ENCODE measurements at regions not wholly inside any gene's neighbourhood (a gene's known extent, or its start where the extent isn't known, plus 50 kb on each side); places are given as distances from the start of the nearest gene placed in this dataset.

GRCh38 chr3:139202959-139203349 is 140.9 kb upstream of the MRPS22 start:
- Histone ChIP-seq H3K27ac (no peak overlapping the region), H3K4me1 (peaks cover 0 to 4% (median 2%) of the 10 kb centered on the region in 4 donors), H3K4me3 (no peak overlapping the region), H3K27me3 (no peaks in the 10 kb centered on the region), H3K9me3 (no peaks in the 10 kb centered on the region), H3K36me3 (no peaks in the 10 kb centered on the region)
- ATAC-seq, result no peak
- intact Hi-C loops (cut with DNase I), result no loop called here
- WGBS (ENCODE audit: insufficient coverage, low coverage, low lambda C conversion rate, missing lambda C conversion rate), result 61% methylated on average over 1 of the region's 1 CpG
- DNase-seq, result no peak
- TF ChIP-seq CTCF (IDR thresholded peaks at IDR 0.05) (no peak), POLR2A (IDR thresholded peaks at IDR 0.05) (no peak)

- Histone ChIP-seq H3K27ac (no peak overlapping the region), H3K4me1 (peaks cover 0 to 4% (median 2%) of the 10 kb centered on the region in 4 donors), H3K27me3 (no peaks in the 10 kb centered on the region), H3K4me3 (no peak overlapping the region), H3K9me3 (no peaks in the 10 kb centered on the region), H3K36me3 (no peaks in the 10 kb centered on the region)
- ATAC-seq (no peak), DNase-seq (no peak)
- no peak for TF ChIP-seq CTCF (IDR thresholded peaks at IDR 0.05)
- TF ChIP-seq POLR2A (IDR thresholded peaks at IDR 0.05), result no peak
- intact Hi-C loops (cut with DNase I), result no loop called here
- no CpG with 5 or more reads among the region's 2 CpGs for WGBS (ENCODE audit: insufficient coverage, low coverage, low lambda C conversion rate, missing lambda C conversion rate)
Observed at GRCh38 chr3:139203752-139204151, 140.1 kb upstream of the MRPS22 start.

- Histone ChIP-seq H3K27me3 (no peaks in the 10 kb centered on the region), H3K27ac (no peak overlapping the region), H3K4me1 (peaks cover 0 to under 1% (median under 1%) of the 10 kb centered on the region in 4 donors), H3K36me3 (no peaks in the 10 kb centered on the region), H3K9me3 (no peaks in the 10 kb centered on the region), H3K4me3 (no peak overlapping the region)
- TF ChIP-seq CTCF (IDR thresholded peaks at IDR 0.05) (no peak), POLR2A (IDR thresholded peaks at IDR 0.05) (no peak)
- intact Hi-C loops (cut with DNase I), result no loop called here
- ATAC-seq (no peak), DNase-seq (no peak)
- WGBS (ENCODE audit: insufficient coverage, low coverage, low lambda C conversion rate, missing lambda C conversion rate), result 88% methylated on average over 1 of the region's 1 CpG
Observed at GRCh38 chr3:139204728-139205127, 139.1 kb upstream of the MRPS22 start.

- TF ChIP-seq CTCF (IDR thresholded peaks at IDR 0.05) (no peak), POLR2A (IDR thresholded peaks at IDR 0.05) (no peak)
- Histone ChIP-seq H3K27me3 (no peaks in the 10 kb centered on the region), H3K27ac (no peak overlapping the region), H3K4me1 (no peaks in the 10 kb centered on the region), H3K9me3 (no peaks in the 10 kb centered on the region), H3K36me3 (no peaks in the 10 kb centered on the region), H3K4me3 (no peak overlapping the region)
- DNase-seq (no peak), ATAC-seq (no peak)
- WGBS (ENCODE audit: insufficient coverage, low coverage, low lambda C conversion rate, missing lambda C conversion rate), result 55% methylated on average over 5 of the region's 5 CpGs
- intact Hi-C loops (cut with DNase I), result no loop called here
Observed at GRCh38 chr3:139213936-139214335, 129.9 kb upstream of the MRPS22 start.

- Histone ChIP-seq H3K4me1 (no peaks in the 10 kb centered on the region), H3K36me3 (no peaks in the 10 kb centered on the region), H3K27ac (no peak overlapping the region), H3K4me3 (no peak overlapping the region), H3K27me3 (no peaks in the 10 kb centered on the region), H3K9me3 (no peaks in the 10 kb centered on the region)
- intact Hi-C loops (cut with DNase I), result no loop called here
- TF ChIP-seq POLR2A (IDR thresholded peaks at IDR 0.05) (no peak), CTCF (IDR thresholded peaks at IDR 0.05) (no peak)
- ATAC-seq (no peak), DNase-seq (no peak)
Observed at GRCh38 chr3:139216958-139217357, 126.9 kb upstream of the MRPS22 start.
